PC-3 (cell line): ENCODE measurements at regions not wholly inside any gene's neighbourhood (a gene's known extent, or its start where the extent isn't known, plus 50 kb on each side); places are given as distances from the start of the nearest gene placed in this dataset.

ENCODE experiments used
- EZH2phosphoT487 ChIP-seq: fragments of 300-600 bp; sonication (generic); IDR thresholded peaks from 2 replicates; pipeline ENCODE4 v1.6.1; 2018; ENCODE audit warnings: mild to moderate bottlenecking, antibody characterized with exemption, low read length, borderline replicate concordance
- TF ChIP-seq, protein P1 (sequence below): fragments of 300-600 bp; sonication (generic); conservative IDR thresholded peaks from 2 replicates; pipeline ENCODE4 v1.5.1; 2017; ENCODE audit warnings: antibody characterized with exemption, low read depth, mild to moderate bottlenecking, low read length

- TF ChIP-seq, protein P1, sequence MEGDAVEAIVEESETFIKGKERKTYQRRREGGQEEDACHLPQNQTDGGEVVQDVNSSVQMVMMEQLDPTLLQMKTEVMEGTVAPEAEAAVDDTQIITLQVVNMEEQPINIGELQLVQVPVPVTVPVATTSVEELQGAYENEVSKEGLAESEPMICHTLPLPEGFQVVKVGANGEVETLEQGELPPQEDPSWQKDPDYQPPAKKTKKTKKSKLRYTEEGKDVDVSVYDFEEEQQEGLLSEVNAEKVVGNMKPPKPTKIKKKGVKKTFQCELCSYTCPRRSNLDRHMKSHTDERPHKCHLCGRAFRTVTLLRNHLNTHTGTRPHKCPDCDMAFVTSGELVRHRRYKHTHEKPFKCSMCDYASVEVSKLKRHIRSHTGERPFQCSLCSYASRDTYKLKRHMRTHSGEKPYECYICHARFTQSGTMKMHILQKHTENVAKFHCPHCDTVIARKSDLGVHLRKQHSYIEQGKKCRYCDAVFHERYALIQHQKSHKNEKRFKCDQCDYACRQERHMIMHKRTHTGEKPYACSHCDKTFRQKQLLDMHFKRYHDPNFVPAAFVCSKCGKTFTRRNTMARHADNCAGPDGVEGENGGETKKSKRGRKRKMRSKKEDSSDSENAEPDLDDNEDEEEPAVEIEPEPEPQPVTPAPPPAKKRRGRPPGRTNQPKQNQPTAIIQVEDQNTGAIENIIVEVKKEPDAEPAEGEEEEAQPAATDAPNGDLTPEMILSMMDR = no peak
- no peak for TF ChIP-seq EZH2phosphoT487
These were observed 141.6 kb downstream of the ZNF518B start for GRCh38 chr4:10315638-10316037.
